ENCODE measurements at regions not wholly inside any gene's neighbourhood (a gene's known extent, or its start where the extent isn't known, plus 50 kb on each side); places are given as distances from the start of the nearest gene placed in this dataset.

- no peak for DNase-seq
- in situ Hi-C loops (cut with HindIII; ENCODE audit: low pct_ligation_motif_present, low pct_unique_long_range_greater_than_20kb, low sequenced_read_pairs) = no loop called here
Observed at GRCh38 chr2:183267148-183267827, 143.0 kb downstream of the NUP35 start.

GRCh38 chr2:183269956-183270355 lies 145.7 kb downstream of the NUP35 start:
- in situ Hi-C loops (cut with HindIII; ENCODE audit: low pct_ligation_motif_present, low pct_unique_long_range_greater_than_20kb, low sequenced_read_pairs) = no loop called here
- no peak for DNase-seq

GRCh38 chr2:183283209-183283608 lies 159.0 kb downstream of the NUP35 start:
- in situ Hi-C loops (cut with HindIII; ENCODE audit: low pct_ligation_motif_present, low pct_unique_long_range_greater_than_20kb, low sequenced_read_pairs) = no loop called here
- DNase-seq = no peak

- in situ Hi-C loops (cut with HindIII; ENCODE audit: low pct_ligation_motif_present, low pct_unique_long_range_greater_than_20kb, low sequenced_read_pairs) = no loop called here
- DNase-seq = no peak
Observed at GRCh38 chr2:183284606-183285005, 160.4 kb downstream of the NUP35 start.

- no peak for DNase-seq
- in situ Hi-C loops (cut with HindIII; ENCODE audit: low pct_ligation_motif_present, low pct_unique_long_range_greater_than_20kb, low sequenced_read_pairs) = no loop called here
Observed at GRCh38 chr2:183291436-183291835, 167.2 kb downstream of the NUP35 start.

- in situ Hi-C loops (cut with HindIII; ENCODE audit: low pct_ligation_motif_present, low pct_unique_long_range_greater_than_20kb, low sequenced_read_pairs) = no loop called here
- no peak for DNase-seq
Observed at GRCh38 chr2:183292028-183292427, 167.8 kb downstream of the NUP35 start.

- in situ Hi-C loops (cut with HindIII; ENCODE audit: low pct_ligation_motif_present, low pct_unique_long_range_greater_than_20kb, low sequenced_read_pairs) = no loop called here
- no peak for DNase-seq
Observed at GRCh38 chr2:183339311-183339710, 215.1 kb downstream of the NUP35 start.

GRCh38 chr2:183341057-183341456 lies 216.8 kb downstream of the NUP35 start:
- in situ Hi-C loops (cut with HindIII; ENCODE audit: low pct_ligation_motif_present, low pct_unique_long_range_greater_than_20kb, low sequenced_read_pairs) = no loop called here
- DNase-seq = no peak

GRCh38 chr2:183347969-183348368 lies 223.7 kb downstream of the NUP35 start:
- in situ Hi-C loops (cut with HindIII; ENCODE audit: low pct_ligation_motif_present, low pct_unique_long_range_greater_than_20kb, low sequenced_read_pairs) = no loop called here
- no peak for DNase-seq

GRCh38 chr2:183348492-183348891 lies 224.2 kb downstream of the NUP35 start:
- in situ Hi-C loops (cut with HindIII; ENCODE audit: low pct_ligation_motif_present, low pct_unique_long_range_greater_than_20kb, low sequenced_read_pairs) = no loop called here

GRCh38 chr2:183349091-183349490 lies 224.8 kb downstream of the NUP35 start:
- no peak for DNase-seq
- in situ Hi-C loops (cut with HindIII; ENCODE audit: low pct_ligation_motif_present, low pct_unique_long_range_greater_than_20kb, low sequenced_read_pairs) = no loop called here

More at GRCh38 chr2:183348492-183348891, 224.2 kb downstream of the NUP35 start:
- DNase-seq = no peak

- in situ Hi-C loops (cut with HindIII; ENCODE audit: low pct_ligation_motif_present, low pct_unique_long_range_greater_than_20kb, low sequenced_read_pairs) = no loop called here
- peak; percentile 25 for DNase-seq
Observed at GRCh38 chr2:183359867-183360266, 235.6 kb downstream of the NUP35 start.

GRCh38 chr2:183371545-183371944 lies 247.3 kb downstream of the NUP35 start:
- in situ Hi-C loops (cut with HindIII; ENCODE audit: low pct_ligation_motif_present, low pct_unique_long_range_greater_than_20kb, low sequenced_read_pairs) = no loop called here
- DNase-seq = no peak

GRCh38 chr2:183375821-183376220 lies 251.6 kb downstream of the NUP35 start:
- DNase-seq = no peak
- in situ Hi-C loops (cut with HindIII; ENCODE audit: low pct_ligation_motif_present, low pct_unique_long_range_greater_than_20kb, low sequenced_read_pairs) = no loop called here

GRCh38 chr2:183383854-183384253 lies 259.6 kb downstream of the NUP35 start:
- DNase-seq = no peak
- in situ Hi-C loops (cut with HindIII; ENCODE audit: low pct_ligation_motif_present, low pct_unique_long_range_greater_than_20kb, low sequenced_read_pairs) = no loop called here

GRCh38 chr2:183389546-183390080 lies 265.4 kb downstream of the NUP35 start:
- in situ Hi-C loops (cut with HindIII; ENCODE audit: low pct_ligation_motif_present, low pct_unique_long_range_greater_than_20kb, low sequenced_read_pairs) = no loop called here
- DNase-seq = no peak

GRCh38 chr2:183390109-183390508 lies 265.9 kb downstream of the NUP35 start:
- in situ Hi-C loops (cut with HindIII; ENCODE audit: low pct_ligation_motif_present, low pct_unique_long_range_greater_than_20kb, low sequenced_read_pairs) = no loop called here
- no peak for DNase-seq

GRCh38 chr2:183404392-183404791 lies 280.1 kb downstream of the NUP35 start:
- DNase-seq = no peak
- in situ Hi-C loops (cut with HindIII; ENCODE audit: low pct_ligation_motif_present, low pct_unique_long_range_greater_than_20kb, low sequenced_read_pairs) = no loop called here

- in situ Hi-C loops (cut with HindIII; ENCODE audit: low pct_ligation_motif_present, low pct_unique_long_range_greater_than_20kb, low sequenced_read_pairs) = no loop called here
Observed at GRCh38 chr2:183408562-183408961, 284.3 kb downstream of the NUP35 start.

GRCh38 chr2:183409662-183410061 lies 285.4 kb downstream of the NUP35 start:
- no peak for DNase-seq
- in situ Hi-C loops (cut with HindIII; ENCODE audit: low pct_ligation_motif_present, low pct_unique_long_range_greater_than_20kb, low sequenced_read_pairs) = no loop called here

More at GRCh38 chr2:183408562-183408961, 284.3 kb downstream of the NUP35 start:
- no peak for DNase-seq
